Psoas muscle (tissue), 7 donors: ENCODE measurements at regions not wholly inside any gene's neighbourhood (a gene's known extent, or its start where the extent isn't known, plus 50 kb on each side); places are given as distances from the start of the nearest gene placed in this dataset.

Source experiments
- ATAC-seq, 4 donors: fragments of 200-7000 bp; cut with Tn5 transposase; one replicate each; pipeline ENCODE4 v1.9.1; 2020; ENCODE audit warnings: moderate library complexity in 3 of 4, mild to moderate bottlenecking in 2 of 4
- DNase-seq, 2 donors: peaks; one replicate each; pipeline ENCODE4 v3.0.0-alpha.2; 2020
- H3K27ac ChIP-seq: fragments of 200-600 bp; one replicate; pipeline ENCODE4 v1.8.0; 2022
- H3K27me3 ChIP-seq, 3 donors: fragments of 200-600 bp in 1 of 3; one replicate each; pipeline versions ENCODE4 v1.6.1 to v1.8.0; 2013 to 2022; ENCODE audit warnings: low read length in 2 of 3, mild to moderate bottlenecking in 2 of 3, moderate library complexity in 1 of 3; ENCODE audit not compliant: insufficient read depth in 3 of 3
- H3K36me3 ChIP-seq, 2 donors: fragments of 200-600 bp in 1 of 2; one replicate each; pipeline versions ENCODE4 v1.6.1 to v1.8.0; 2013 to 2022; ENCODE audit warnings: low read depth in 1 of 2, mild to moderate bottlenecking in 1 of 2, moderate library complexity in 1 of 2; ENCODE audit not compliant: insufficient read depth in 1 of 2
- H3K4me1 ChIP-seq: fragments of 200-600 bp; one replicate; pipeline ENCODE4 v1.8.0; 2022
- H3K4me3 ChIP-seq: fragments of 200-600 bp; one replicate; pipeline ENCODE4 v1.8.0; 2022; ENCODE audit warnings: mild to moderate bottlenecking
- H3K9me3 ChIP-seq: fragments of 200-600 bp; one replicate; pipeline ENCODE4 v1.8.0; 2022
- WGBS, 3 donors: extraction: QIAGEN DNeasy Blood & Tissue Kit; methylation state at CpG; one replicate each; pipeline versions ENCODE4 v1.1.6 to v1.1.7; 2013; 5-methylcytosine and 5-hydroxymethylcytosine counted together
- intact Hi-C, 2 donors: fragments of 100-400 bp; cut with DNase I; formaldehyde crosslinking; loops; one replicate each; pipeline versions ENCODE4 v1.11.0 to v1.14.2; 2022
- TF ChIP-seq, protein P1 (sequence below): fragments of 200-600 bp; IDR thresholded peaks from one replicate; pipeline ENCODE4 v1.8.0; 2022; ENCODE audit warnings: antibody characterized with exemption
- donor health status: healthy with polysubstance abuse.
- donor health status: DM: no; HTN: no; CAD: no; lungs with moderate emphysema.
- donor health status: Bipolar disorder and iron deficiency.
- donor health status: healthy.
- donor health status: DM: yes; HTN: yes; CAD: no.
- donor health status: DM: no; HTN: no; CAD: no.
- donor health status: DM: yes; HTN: yes; CAD: no.

DNA sequence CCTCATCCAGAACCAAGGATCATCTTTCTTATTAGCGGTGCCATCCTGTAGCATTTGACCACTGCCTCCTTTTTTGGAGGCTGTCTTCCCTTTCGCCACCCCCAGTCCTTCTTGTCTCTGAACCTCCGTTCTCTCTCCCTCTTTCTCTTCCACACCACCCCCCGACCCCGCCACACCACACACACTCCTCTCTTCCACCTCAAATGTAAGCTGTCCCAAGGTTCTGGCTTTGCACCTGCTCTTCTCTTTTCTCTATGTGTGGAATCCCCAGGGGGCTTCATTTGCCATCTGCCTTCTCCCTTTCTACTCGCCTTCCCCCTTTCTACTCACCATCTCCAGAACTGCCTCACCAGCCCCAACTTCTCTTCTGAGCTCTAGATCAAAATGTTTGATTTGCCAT is 111.3 kb upstream of the CDYL start:
- intact Hi-C loops = loop anchor here in 1 of 2 donors (5.0 kb wide), 1 partner anchor 107 kb away; no protein-coding TSS in a partner anchor
- no peaks in the 10 kb centered on the region for H3K36me3 ChIP-seq
- H3K4me1 ChIP-seq = peaks cover 36% of the 10 kb centered on the region
- no peaks in the 10 kb centered on the region for H3K27me3 ChIP-seq
- DNase-seq (no peak), ATAC-seq (no peak)
- no peak overlapping the region for H3K4me3 ChIP-seq
- TF ChIP-seq, protein P1, sequence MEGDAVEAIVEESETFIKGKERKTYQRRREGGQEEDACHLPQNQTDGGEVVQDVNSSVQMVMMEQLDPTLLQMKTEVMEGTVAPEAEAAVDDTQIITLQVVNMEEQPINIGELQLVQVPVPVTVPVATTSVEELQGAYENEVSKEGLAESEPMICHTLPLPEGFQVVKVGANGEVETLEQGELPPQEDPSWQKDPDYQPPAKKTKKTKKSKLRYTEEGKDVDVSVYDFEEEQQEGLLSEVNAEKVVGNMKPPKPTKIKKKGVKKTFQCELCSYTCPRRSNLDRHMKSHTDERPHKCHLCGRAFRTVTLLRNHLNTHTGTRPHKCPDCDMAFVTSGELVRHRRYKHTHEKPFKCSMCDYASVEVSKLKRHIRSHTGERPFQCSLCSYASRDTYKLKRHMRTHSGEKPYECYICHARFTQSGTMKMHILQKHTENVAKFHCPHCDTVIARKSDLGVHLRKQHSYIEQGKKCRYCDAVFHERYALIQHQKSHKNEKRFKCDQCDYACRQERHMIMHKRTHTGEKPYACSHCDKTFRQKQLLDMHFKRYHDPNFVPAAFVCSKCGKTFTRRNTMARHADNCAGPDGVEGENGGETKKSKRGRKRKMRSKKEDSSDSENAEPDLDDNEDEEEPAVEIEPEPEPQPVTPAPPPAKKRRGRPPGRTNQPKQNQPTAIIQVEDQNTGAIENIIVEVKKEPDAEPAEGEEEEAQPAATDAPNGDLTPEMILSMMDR = no peak
- H3K9me3 ChIP-seq = no peaks in the 10 kb centered on the region
- WGBS, 3 donors = 91 to 99% (median 94%) methylated on average over 5 to 6 of the region's 6 CpGs
- no peak overlapping the region for H3K27ac ChIP-seq

DNA sequence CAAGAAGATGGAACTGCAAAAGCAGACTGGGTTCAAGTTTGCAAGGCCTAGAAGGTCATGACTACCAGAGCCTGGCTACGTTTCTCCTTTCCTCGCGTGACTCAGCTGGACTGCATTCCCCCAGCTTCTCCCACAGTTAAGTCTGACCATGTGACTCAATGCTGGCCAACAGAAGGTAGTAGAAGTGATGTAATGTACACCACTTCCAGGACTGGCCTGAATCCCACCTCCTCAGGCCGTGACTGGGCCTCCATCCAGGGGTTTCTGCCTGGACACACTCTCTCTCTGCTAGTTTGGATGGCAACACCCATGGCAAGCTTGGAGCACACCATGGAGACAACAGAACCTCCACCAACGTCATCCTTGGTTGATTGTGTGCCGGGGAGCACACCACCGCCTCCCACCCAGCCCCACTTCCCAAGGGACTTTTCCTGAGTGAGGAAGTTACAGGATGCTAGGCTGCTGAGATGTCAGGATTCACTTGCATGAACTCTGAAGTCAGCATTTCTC is 112.0 kb upstream of the CDYL start:
- Histone ChIP-seq H3K9me3 (no peaks in the 10 kb centered on the region), H3K27me3 (no peaks in the 10 kb centered on the region), H3K4me1 (peaks cover 36% of the 10 kb centered on the region), H3K27ac (peak overlapping the region; percentile 56), H3K4me3 (no peak overlapping the region), H3K36me3 (no peaks in the 10 kb centered on the region)
- DNase-seq = peak; percentile 78 to 94
- WGBS, 3 donors = 13 to 19% (median 18%) methylated on average over 7 of the region's 7 CpGs
- peak; percentile 90 to 93 (median 91) for ATAC-seq
- intact Hi-C loops = loop anchor here in 1 of 2 donors (5.0 kb wide), 1 partner anchor 108 kb away; no protein-coding TSS in a partner anchor
- TF ChIP-seq, protein P1 = no peak

DNA sequence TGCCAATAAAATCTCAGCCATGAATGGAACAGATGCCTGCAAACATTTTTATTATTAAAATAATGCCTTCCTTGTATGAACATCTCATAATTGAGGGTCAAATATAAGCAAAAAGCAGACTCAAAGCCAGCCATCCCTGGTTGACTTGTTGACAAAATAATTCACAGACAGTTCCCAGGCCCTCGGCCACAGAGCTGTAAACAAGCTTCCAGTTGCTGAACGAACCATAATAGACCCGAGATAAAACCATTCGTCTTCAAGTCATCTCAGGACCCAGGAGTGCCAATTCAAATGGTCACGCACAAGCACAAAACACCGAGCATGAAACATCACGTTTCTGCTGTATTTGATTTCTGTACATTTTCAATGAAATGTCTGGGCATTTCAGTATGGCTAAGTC is 113.3 kb upstream of the CDYL start:
- 53 to 68% (median 54%) methylated on average over 7 of the region's 7 CpGs for WGBS, 3 donors
- H3K4me1 ChIP-seq = peaks cover 36% of the 10 kb centered on the region
- intact Hi-C loops = loop anchor here in 1 of 2 donors (5.0 kb wide), 1 partner anchor 109 kb away; no protein-coding TSS in a partner anchor
- peak overlapping the region; percentile 56 for H3K27ac ChIP-seq
- no peaks in the 10 kb centered on the region for H3K9me3 ChIP-seq
- no peak for ATAC-seq
- H3K36me3 ChIP-seq = no peaks in the 10 kb centered on the region
- H3K4me3 ChIP-seq = no peak overlapping the region
- no peak for DNase-seq
- TF ChIP-seq, protein P1 = no peak
- no peaks in the 10 kb centered on the region for H3K27me3 ChIP-seq

DNA sequence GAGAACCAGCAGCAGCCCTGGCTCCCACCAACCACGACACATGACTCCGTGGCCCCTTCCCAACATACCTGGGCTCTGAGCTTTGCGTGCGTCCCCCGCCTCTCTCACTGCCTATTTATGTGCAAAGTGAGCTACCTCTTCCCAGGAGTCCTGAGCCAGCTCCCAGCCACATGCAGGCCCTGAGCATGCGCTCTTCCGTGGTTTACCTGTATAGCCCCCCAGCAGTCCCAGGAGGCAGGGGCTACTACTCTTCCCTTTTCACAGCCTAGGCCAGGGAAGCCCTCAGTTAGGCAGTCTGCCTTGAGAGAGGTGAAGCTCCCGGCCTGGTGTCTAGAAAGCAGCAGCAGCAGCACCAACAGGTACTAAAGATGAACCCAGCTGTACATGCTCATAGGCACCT is 114.8 kb upstream of the CDYL start:
- Histone ChIP-seq H3K36me3 (no peaks in the 10 kb centered on the region), H3K4me3 (peak overlapping the region; percentile 60), H3K27ac (peak overlapping the region; percentile 77), H3K27me3 (no peaks in the 10 kb centered on the region), H3K9me3 (no peaks in the 10 kb centered on the region), H3K4me1 (peaks cover 36% of the 10 kb centered on the region)
- intact Hi-C loops = loop anchor here in 1 of 2 donors (5.0 kb wide), 1 partner anchor 111 kb away; no protein-coding TSS in a partner anchor
- DNase-seq = no peak
- 88 to 98% (median 95%) methylated on average over 8 of the region's 8 CpGs for WGBS, 3 donors
- no peak for ATAC-seq
- TF ChIP-seq, protein P1 = no peak
